Superior temporal gyrus (tissue), 1 donor: ENCODE measurements at regions not wholly inside any gene's neighbourhood (a gene's known extent, or its start where the extent isn't known, plus 50 kb on each side); places are given as distances from the start of the nearest gene placed in this dataset.

Source experiments
- DNase-seq: peaks from one replicate; pipeline ENCODE4 v3.0.0-alpha.2; 2016; ENCODE audit errors: extremely low spot score

- DNase-seq = no peak
Observed at GRCh38 chr2:5990086-5990485, 297.9 kb downstream of the SOX11 start.

GRCh38 chr2:5991305-5991968 is 299.3 kb downstream of the SOX11 start:
- DNase-seq = no peak

GRCh38 chr2:5995832-5996231 is 303.6 kb downstream of the SOX11 start:
- DNase-seq = no peak

- DNase-seq = no peak
Observed at GRCh38 chr2:6008186-6008585, 316.0 kb downstream of the SOX11 start.

GRCh38 chr2:6008726-6009125 is 316.5 kb downstream of the SOX11 start:
- no peak for DNase-seq

- no peak for DNase-seq
Observed at GRCh38 chr2:6010163-6010562, 318.0 kb downstream of the SOX11 start.

GRCh38 chr2:6011921-6012320 is 319.7 kb downstream of the SOX11 start:
- DNase-seq = no peak

GRCh38 chr2:6017736-6018286 is 325.6 kb downstream of the SOX11 start:
- DNase-seq = no peak

- DNase-seq = no peak
Observed at GRCh38 chr2:6024229-6024628, 332.0 kb downstream of the SOX11 start.

- no peak for DNase-seq
Observed at GRCh38 chr2:6024784-6025183, 332.6 kb downstream of the SOX11 start.

GRCh38 chr2:6025391-6025790 is 333.2 kb downstream of the SOX11 start:
- DNase-seq = no peak

- DNase-seq = no peak
Observed at GRCh38 chr2:6027066-6027465, 334.9 kb downstream of the SOX11 start.

- DNase-seq = no peak
Observed at GRCh38 chr2:6031200-6031867, 339.1 kb downstream of the SOX11 start.

GRCh38 chr2:6036211-6036610 is 344.0 kb downstream of the SOX11 start:
- DNase-seq = no peak

GRCh38 chr2:6043238-6043637 is 351.1 kb downstream of the SOX11 start:
- no peak for DNase-seq

- no peak for DNase-seq
Observed at GRCh38 chr2:6052649-6053048, 360.5 kb downstream of the SOX11 start.

- no peak for DNase-seq
Observed at GRCh38 chr2:6053743-6054142, 361.6 kb downstream of the SOX11 start.

- no peak for DNase-seq
Observed at GRCh38 chr2:6054161-6054671, 362.0 kb downstream of the SOX11 start.

- no peak for DNase-seq
Observed at GRCh38 chr2:6060992-6061663, 368.9 kb downstream of the SOX11 start.

GRCh38 chr2:6064757-6065156 is 372.6 kb downstream of the SOX11 start:
- DNase-seq = no peak

- no peak for DNase-seq
Observed at GRCh38 chr2:6065703-6066102, 373.5 kb downstream of the SOX11 start.

- DNase-seq = no peak
Observed at GRCh38 chr2:6067089-6067488, 374.9 kb downstream of the SOX11 start.

- DNase-seq = no peak
Observed at GRCh38 chr2:6067806-6068205, 375.6 kb downstream of the SOX11 start.
